HG02678 (cell line): ENCODE measurements at regions not wholly inside any gene's neighbourhood (a gene's known extent, or its start where the extent isn't known, plus 50 kb on each side); places are given as distances from the start of the nearest gene placed in this dataset.

Source experiments
- ATAC-seq: cut with Tn5 transposase; IDR thresholded peaks from one replicate; pipeline ENCODE4 v1.9.1; 2021; ENCODE audit warnings: mild to moderate bottlenecking, moderate library complexity; ENCODE audit not compliant: unreplicated experiment

DNA sequence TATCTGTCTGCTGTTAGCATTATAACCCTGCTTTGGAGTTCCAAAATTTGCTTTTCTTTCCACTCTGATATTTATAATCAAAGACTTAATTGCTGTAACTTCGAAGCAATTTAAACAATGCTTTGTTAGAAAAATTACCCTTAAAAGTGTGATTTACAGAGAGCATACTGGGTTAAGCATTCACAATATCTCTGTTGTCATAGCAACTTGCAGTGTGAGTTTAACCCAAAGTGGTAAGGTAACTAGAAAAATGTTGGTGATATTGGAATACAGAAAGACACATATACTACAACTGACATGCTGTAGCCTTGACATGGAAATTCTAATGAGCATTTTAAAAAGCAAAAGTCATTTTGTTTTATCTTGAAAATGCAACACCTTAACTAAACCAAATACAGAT, 70.4 kb upstream of the SMLR1 start:
- ATAC-seq, result no peak

GRCh38 chr6:130758813-130759212, 68.4 kb upstream of the SMLR1 start:
- no peak for ATAC-seq

- ATAC-seq, result no peak
These were observed 67.2 kb upstream of the SMLR1 start for GRCh38 chr6:130760006-130760405.

DNA sequence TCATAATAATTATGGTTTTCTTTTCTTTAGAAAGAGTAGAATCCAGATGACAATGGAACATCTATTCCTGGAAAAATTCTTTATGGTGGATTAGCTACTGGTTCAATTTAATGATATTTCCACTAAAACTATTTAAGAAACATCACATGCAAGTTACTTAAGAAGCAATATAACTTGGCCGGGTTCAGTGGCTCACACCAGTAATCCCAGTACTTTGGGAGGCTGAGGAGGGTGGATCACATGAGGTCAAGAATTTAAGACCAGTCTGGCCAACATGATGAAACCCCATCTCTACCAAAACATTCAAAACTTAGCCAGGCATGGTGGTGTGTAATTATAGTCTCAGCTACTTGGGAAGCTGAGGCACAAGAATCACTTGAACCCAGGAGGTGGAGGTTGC, 65.9 kb upstream of the SMLR1 start:
- ATAC-seq, result no peak

DNA sequence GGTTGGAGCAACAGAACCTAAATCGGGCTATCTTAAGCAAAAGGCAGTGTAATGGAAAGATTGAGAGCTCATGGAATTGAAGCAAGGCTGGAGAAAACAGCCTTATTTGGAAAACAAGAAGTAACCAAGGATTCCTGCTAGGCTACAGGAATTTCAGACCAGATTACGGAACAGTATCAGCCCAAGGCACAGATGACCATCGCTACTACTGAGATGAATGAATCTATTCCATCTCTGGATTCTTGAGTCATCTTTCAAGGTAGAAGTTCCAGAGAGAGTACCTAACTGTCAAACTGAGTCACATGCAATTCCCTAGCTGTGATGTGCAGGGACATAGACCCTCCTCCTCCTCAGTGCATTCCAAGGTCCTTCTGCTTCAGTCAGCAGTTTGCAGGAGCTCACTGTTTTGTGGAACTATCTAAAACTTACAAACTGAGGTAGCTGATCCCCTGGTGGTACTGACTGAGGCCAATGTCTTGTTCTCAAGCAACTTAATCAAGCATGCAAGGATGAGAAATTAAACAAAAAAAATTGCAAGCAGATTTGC, 62.0 kb upstream of the SMLR1 start:
- no peak for ATAC-seq

DNA sequence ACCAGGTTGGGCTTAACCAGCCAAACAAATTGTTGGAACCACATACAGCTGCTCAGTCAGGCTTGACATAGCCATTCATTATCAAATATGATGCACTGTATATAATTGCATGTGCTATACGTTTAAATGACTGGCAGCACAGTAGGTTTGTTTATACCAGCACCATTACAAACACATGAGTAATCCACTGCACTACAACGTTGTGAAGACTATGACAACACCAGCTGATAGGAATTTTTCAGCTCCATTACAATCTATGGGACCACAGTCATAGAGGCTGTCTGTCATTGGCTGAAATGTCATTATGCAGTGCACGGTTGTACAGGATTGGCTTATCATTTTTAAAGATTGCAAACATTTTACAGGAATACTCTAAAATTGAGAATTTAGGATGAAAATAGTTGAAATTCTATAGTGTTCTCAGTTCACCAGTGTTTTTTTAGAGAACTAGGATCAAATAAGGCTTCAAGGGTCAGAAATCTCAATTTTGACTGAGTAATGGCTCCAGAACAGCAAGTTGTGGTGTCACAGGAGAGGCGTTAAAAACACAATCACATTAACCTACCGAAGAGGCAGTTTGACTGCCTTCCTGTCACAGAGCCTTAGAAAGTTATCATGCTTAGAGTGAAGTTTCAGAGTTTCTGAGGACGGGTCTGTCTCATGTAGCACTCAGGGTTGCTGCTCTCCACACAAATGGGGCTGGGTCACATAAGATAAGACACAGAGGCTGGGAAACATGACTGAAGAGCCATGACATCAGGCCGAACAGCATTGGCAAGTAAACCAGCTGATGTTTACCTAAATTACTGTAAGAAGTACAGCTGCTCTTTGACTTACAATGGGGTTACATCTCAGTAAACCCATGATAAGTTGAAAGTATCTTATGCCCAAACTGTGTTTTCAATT, 60.7 kb upstream of the SMLR1 start:
- no peak for ATAC-seq

GRCh38 chr6:130769861-130770260, 57.3 kb upstream of the SMLR1 start:
- ATAC-seq, result no peak

DNA sequence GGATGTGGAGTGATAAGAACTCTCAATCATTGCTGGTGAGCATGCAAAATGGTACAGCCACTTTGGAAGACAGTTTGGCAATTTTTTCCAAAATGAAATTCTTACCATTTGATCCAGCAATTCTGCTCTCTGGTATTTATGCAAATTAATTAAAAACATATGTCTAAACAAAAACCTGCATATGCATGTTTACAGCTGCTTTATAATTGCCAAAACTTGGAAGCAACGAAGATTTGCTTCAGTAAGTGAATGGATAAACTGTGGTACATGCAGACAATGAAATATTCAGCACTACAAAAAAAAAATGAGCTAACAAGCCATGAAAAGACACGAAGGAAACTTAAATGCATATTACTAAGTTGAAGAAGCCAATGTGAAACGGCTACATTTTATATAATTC, 55.5 kb upstream of the SMLR1 start:
- ATAC-seq, result no peak

DNA sequence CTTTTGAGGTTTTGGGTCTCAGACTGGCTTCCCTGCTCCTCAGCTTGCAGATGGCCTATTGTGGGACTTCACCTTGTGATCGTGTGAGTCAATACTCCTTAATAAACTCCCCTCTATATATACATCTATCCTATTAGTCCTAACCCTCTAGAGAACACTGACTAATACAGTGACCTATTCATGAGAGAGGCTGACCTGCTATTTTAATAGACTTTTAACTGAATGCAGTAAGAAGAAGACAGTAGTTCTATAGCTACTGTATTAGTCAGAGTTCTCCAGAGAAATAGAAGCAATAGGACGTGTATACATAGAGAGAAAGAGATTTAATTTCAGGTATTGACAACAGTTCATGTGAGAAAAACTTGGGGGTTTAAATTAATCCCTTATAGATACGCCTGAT, 53.3 kb upstream of the SMLR1 start:
- no peak for ATAC-seq

DNA sequence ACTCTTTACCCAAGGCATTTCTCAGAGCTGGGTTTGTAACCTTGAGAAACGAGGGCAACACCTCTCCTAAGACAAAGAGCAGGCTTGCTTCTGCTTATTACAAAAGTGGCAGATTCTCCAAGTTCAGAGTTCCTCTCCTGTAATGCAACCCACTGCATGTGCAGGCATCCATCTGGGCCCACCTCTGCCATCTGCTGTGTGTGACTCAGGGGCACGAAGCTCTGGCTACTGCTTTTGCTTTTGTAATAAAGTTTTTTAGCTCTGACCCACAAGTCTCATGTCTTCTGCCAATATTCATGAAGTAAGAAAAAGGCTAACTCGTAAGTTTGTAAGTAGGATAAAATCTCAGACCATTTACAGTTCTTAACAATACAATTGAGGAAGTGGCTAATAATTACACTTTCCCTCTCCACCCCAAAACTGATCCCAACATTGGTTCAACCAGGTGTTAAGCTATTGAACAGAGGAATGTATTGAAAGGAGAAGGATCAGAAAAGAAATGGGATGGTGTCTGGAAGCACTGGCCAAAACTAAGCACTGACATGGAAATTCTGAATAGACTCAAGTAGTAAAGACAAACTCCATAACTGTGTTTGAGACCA, 51.7 kb upstream of the SMLR1 start:
- no peak for ATAC-seq

GRCh38 chr6:130776287-130776925, 50.8 kb upstream of the SMLR1 start:
- peak; percentile 96 for ATAC-seq
